Thoracic aorta (tissue), 2 donors: ENCODE measurements at regions not wholly inside any gene's neighbourhood (a gene's known extent, or its start where the extent isn't known, plus 50 kb on each side); places are given as distances from the start of the nearest gene placed in this dataset.

Experiments
- ATAC-seq: fragments of 150-250 bp; one replicate; pipeline ENCODE4 v1.8.0; 2017; ENCODE audit warnings: low read depth; ENCODE audit not compliant: insufficient number of reproducible peaks, low FRiP score
- DNase-seq: peaks from one replicate; pipeline ENCODE4 v3.0.0-alpha.2; 2020; ENCODE audit warnings: low spot score
- H3K27ac ChIP-seq, 2 donors: fragments of 200-600 bp; sonication (generic); 1 replicate in 1 of 2; 2 replicates in 1 of 2; pipeline ENCODE4 v1.5.1; 2016; ENCODE audit warnings: mild to moderate bottlenecking in 2 of 2, moderate library complexity in 2 of 2
- H3K27me3 ChIP-seq: fragments of 200-600 bp; sonication (generic); replicated peaks from 2 replicates; pipeline ENCODE4 v1.6.0; 2016; ENCODE audit warnings: mild to moderate bottlenecking; ENCODE audit not compliant: insufficient read depth
- H3K36me3 ChIP-seq: fragments of 200-600 bp; sonication (generic); one replicate; pipeline ENCODE4 v1.5.1; 2016
- H3K4me1 ChIP-seq, 2 donors: fragments of 200-600 bp; sonication (generic); 1 replicate in 1 of 2; 2 replicates in 1 of 2; pipeline versions ENCODE4 v1.5.1 to v1.6.0; 2016; ENCODE audit warnings: low read depth in 2 of 2, mild to moderate bottlenecking in 1 of 2; ENCODE audit not compliant: control insufficient read depth in 1 of 2
- H3K4me3 ChIP-seq: fragments of 200-600 bp; sonication (generic); 2 replicates; pipeline ENCODE4 v1.5.1; 2016; ENCODE audit warnings: mild to moderate bottlenecking
- H3K9me3 ChIP-seq: fragments of 200-600 bp; sonication (generic); 2 replicates; pipeline ENCODE4 v1.5.1; 2016
- TF ChIP-seq, protein P1 (sequence below): fragments of 200-600 bp; sonication (generic); IDR thresholded peaks from one replicate; pipeline ENCODE4 v1.5.1; 2019; ENCODE audit warnings: antibody characterized with exemption

DNA sequence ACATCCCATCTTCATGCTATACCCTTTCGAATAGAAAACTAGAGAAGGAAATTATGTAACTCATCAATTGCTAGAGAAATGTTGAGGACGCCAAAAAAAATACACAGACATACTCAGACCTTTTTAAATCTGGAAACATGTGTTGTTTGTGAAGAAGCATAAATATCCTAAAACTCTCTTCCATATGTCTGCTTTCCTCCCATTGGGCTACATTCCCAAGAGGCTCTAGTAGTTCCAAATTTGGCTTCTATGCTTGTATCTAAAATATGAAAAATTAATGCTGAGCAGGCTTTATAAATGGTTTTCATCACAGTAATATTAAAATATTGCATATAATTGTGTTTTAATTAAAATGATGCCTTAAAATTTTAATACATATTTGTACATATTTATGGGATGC is 297.9 kb upstream of the PSMD7 start:
- Histone ChIP-seq H3K36me3 (no peaks in the 10 kb centered on the region), H3K9me3 (peaks cover 4% of the 10 kb centered on the region), H3K27me3 (no peaks in the 10 kb centered on the region), H3K27ac (no peak overlapping the region), H3K4me1 (no peaks in the 10 kb centered on the region), H3K4me3 (no peak overlapping the region)
- no peak for DNase-seq
- ATAC-seq = no peak
- TF ChIP-seq, protein P1, sequence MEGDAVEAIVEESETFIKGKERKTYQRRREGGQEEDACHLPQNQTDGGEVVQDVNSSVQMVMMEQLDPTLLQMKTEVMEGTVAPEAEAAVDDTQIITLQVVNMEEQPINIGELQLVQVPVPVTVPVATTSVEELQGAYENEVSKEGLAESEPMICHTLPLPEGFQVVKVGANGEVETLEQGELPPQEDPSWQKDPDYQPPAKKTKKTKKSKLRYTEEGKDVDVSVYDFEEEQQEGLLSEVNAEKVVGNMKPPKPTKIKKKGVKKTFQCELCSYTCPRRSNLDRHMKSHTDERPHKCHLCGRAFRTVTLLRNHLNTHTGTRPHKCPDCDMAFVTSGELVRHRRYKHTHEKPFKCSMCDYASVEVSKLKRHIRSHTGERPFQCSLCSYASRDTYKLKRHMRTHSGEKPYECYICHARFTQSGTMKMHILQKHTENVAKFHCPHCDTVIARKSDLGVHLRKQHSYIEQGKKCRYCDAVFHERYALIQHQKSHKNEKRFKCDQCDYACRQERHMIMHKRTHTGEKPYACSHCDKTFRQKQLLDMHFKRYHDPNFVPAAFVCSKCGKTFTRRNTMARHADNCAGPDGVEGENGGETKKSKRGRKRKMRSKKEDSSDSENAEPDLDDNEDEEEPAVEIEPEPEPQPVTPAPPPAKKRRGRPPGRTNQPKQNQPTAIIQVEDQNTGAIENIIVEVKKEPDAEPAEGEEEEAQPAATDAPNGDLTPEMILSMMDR = no peak

DNA sequence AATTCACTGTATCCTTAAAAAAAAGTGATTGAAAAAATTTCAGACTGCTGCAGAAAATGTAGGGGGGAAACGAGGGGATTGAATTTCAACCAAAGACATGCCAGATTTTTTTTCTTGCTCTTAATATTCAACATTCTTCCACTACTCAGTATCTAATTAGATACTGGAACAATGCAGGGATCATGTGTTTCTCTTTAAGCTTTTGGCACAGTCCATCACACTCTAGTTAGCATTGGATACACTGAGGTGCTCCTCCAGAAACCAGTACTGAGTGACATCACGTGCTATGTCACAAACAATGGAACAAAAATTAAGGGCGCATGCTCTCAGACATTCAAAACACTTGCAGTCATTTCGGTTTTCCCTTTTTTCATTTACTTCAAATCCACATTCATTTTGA is 298.6 kb upstream of the PSMD7 start:
- DNase-seq = no peak
- no peak overlapping the region for H3K4me3 ChIP-seq
- H3K9me3 ChIP-seq = no peaks in the 10 kb centered on the region
- no peak for ATAC-seq
- no peak overlapping the region for H3K27ac ChIP-seq
- H3K4me1 ChIP-seq = no peaks in the 10 kb centered on the region
- TF ChIP-seq, protein P1 = no peak
- no peaks in the 10 kb centered on the region for H3K27me3 ChIP-seq
- no peaks in the 10 kb centered on the region for H3K36me3 ChIP-seq

DNA sequence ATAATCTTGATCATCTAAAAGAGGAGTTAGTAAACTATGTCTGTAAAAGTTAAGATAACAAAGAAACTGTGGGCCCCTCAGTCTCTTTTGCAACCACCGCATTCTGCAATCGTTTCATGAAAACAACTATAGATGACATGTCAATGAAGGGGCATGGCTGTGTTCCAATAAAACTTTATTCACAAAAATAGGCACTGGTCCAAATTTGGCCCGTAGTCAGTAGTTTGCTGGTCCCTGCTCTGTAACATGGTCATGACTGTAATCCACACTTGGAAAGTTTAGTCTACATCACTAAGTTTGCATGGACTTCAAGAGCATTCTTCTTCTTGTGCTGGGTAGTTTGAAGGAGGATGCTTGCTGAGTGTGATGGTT is 299.3 kb upstream of the PSMD7 start:
- H3K27me3 ChIP-seq = no peaks in the 10 kb centered on the region
- no peak overlapping the region for H3K27ac ChIP-seq
- no peaks in the 10 kb centered on the region for H3K36me3 ChIP-seq
- no peak for ATAC-seq
- no peaks in the 10 kb centered on the region for H3K9me3 ChIP-seq
- DNase-seq = no peak
- no peaks in the 10 kb centered on the region for H3K4me1 ChIP-seq
- H3K4me3 ChIP-seq = no peak overlapping the region
- TF ChIP-seq, protein P1 = no peak

DNA sequence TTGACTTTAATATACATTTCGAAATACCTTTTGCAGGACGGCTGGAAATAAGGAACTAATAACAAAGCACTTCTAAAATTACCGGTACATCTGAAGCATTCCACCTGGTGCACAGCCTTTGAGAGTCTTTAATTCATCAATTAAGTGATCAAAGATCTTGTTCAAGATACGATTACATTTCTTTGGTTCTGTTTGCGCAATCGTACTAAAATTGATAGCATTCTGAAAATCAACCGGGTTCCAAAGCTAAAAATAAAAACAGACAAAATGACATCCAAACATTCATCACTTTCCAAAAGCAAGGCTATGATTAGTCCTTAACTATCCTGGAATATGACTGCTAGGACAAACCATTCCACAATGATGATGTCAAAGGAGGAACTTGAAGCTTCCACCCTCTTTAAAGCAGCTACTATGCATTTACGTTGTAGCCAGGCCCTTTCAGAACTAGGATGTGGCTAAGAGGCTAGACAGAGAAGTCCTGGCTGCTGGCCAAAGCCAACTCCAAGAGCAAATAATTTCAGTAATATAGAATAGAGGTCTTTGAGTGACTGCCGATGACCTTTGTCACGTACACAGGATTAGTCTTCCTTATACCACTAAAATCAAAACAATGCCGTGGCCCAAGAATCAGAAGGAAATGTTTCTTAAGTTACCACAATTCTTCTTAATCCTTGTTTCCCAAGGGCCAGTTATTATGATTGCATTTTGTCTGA is 299.8 kb upstream of the PSMD7 start:
- Histone ChIP-seq H3K4me1 (no peaks in the 10 kb centered on the region), H3K9me3 (no peaks in the 10 kb centered on the region), H3K36me3 (no peaks in the 10 kb centered on the region), H3K4me3 (no peak overlapping the region), H3K27me3 (no peaks in the 10 kb centered on the region), H3K27ac (no peak overlapping the region)
- no peak for ATAC-seq
- DNase-seq = no peak
- TF ChIP-seq, protein P1 = no peak

DNA sequence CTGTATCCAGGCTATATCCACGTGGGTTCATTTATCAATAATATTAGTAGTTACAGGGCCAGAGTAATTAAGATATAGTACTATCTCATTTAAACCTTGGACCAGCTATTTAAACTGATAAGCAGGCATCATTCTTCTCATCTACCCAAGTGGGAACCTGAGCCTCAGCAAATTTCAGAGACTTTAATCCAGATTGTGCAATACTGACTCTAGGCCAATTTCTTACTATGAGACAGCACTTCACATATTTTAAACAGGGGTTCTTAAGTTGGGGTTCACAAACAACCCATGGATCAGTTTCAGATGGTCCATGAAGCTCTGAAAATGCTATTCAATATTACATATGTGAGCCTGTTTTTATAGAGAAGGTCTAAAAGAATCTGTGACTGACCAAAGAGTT is 302.7 kb upstream of the PSMD7 start:
- no peak overlapping the region for H3K4me3 ChIP-seq
- H3K36me3 ChIP-seq = no peaks in the 10 kb centered on the region
- TF ChIP-seq, protein P1 = no peak
- H3K9me3 ChIP-seq = no peaks in the 10 kb centered on the region
- H3K4me1 ChIP-seq = no peaks in the 10 kb centered on the region
- H3K27me3 ChIP-seq = no peaks in the 10 kb centered on the region
- DNase-seq (no peak), ATAC-seq (no peak)
- no peak overlapping the region for H3K27ac ChIP-seq
